Stimulated activated CD8-positive, alpha-beta memory T cell treated with anti-CD3 and anti-CD28 coated beads, Interleukin-15, amount 100 ng/mL, for 1 hour (primary cell): ENCODE measurements at regions not wholly inside any gene's neighbourhood (a gene's known extent, or its start where the extent isn't known, plus 50 kb on each side); places are given as distances from the start of the nearest gene placed in this dataset.

Source experiments
- DNase-seq: peaks from one replicate; pipeline ENCODE4 v3.0.0-alpha.2; 2020; ENCODE audit warnings: low read depth

GRCh38 chr3:67289626-67290025 lies 291.5 kb downstream of the KBTBD8 start:
- no peak for DNase-seq

- DNase-seq: no peak
Observed at GRCh38 chr3:67290438-67290837, 292.3 kb downstream of the KBTBD8 start.

DNA sequence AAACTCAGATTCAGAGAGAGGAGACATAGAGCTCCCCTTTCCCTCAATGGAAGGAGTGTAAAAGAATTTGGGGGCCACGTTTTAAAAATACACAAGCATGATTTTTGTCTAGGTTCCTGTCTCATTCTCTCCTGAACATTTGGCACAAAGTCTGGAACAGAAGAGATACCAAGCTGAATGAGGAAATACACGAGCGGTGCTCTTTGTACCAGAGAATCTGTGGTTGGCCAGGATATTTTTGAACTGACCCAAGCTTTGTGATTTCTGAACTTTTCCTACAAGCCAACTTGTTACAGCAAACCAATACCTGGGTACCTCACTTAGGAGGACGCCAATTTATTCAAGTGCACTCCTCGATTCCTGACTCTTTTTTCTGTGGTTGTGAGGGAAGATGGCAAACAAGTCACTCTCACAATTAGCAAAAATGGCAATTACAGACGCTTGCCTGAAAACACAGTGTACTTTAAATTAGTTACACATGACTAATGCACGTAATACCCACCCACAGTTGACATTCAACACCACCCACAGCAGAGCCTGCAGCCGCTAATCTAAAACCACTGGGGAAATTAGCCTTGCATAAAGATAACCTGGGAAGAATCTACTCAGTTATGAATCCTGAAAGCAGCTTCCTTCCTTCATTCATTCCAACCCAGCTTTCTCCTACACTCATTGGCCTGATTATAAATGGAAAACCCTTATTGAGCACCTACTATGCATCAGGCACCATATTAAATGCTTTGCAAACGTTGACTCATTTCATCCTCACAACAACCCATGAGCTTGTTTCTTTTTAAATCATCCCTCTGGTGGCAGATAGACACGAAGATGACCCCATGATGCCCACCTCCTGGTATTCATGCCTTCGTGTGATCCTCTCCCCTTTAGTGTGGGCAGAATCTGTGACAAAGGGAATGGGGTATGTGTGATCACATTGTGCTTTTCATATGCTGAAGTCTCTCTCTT lies 293.5 kb downstream of the KBTBD8 start:
- no peak for DNase-seq

GRCh38 chr3:67292356-67293121 lies 294.4 kb downstream of the KBTBD8 start:
- DNase-seq: no peak

- no peak for DNase-seq
Observed at GRCh38 chr3:67294341-67294740, 296.2 kb downstream of the KBTBD8 start.

DNA sequence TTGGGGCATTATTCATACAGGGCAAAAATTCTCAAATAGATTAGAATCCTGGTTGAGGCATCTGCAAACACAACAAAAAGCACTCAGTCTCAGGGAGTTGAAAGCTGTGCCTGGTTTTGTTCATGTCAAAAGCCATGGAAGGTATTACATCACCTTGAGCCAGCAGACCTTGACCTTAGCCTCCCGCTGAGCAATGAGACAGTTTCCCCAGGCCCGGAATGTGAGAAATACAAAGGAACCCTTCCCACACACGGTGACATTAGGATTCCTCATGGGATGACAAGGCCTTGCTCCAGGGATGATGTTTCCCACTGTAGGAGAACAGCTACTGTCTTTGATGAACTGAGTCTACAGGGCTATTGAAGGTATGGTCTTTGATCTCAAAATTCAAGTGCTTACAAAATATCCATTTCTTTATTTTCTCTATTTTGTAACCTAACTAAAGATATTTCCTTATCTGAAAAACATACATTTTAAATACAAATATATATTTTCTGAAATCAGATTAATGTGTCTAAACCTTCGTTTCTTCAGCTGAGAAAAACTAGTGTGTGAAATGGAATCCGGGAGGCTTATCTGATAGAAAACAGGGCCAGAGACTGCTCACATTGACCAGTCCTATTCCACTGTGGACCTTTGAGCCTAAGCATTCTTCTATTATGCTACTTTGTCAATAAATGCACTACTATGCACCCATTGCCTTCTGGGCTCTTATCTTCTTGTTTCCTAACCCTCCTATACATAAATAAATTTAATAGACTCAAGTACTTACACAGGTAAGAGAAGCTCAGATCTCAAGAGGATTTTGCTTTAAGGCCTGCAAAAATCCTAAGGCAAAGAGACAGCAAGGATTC lies 298.2 kb downstream of the KBTBD8 start:
- DNase-seq: no peak

- no peak for DNase-seq
Observed at GRCh38 chr3:67297715-67298475, 299.8 kb downstream of the KBTBD8 start.

DNA sequence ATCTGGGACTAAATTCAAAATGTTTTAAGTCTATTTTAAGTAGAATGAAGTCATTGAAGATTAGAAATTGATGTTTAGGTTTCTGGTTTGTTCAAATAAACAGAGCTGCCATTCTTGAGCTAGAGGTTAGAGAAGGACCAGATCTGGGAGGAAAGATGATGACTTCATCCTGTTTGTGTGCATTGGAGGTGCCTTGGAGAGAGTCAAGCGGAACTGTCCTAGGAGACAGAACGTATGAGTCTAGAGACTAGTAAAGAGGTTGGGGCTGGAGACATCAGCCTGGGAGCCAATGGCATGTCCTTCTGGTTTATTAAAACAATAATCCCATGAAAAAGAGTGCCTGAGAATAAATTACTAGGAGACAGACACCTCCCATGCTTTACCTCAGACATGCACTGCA lies 303.4 kb downstream of the KBTBD8 start:
- DNase-seq: no peak

DNA sequence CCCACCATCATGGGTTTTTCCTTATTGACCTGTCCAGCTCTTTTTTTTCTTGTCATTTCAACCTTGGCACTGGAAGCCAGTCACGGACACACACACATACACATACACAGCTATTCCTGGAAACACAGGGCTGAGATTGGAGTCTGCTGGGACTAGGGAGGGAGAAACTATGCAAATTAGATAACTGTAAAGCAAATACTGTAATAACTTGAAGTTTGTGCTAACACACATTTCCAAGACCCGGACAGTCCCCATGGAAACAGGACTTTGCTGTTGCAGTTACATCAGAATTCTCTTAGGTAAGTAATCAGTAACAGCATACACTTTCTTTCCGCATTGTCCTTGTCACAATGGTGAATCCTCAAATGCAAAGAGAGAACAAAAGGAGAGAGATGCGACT lies 304.4 kb downstream of the KBTBD8 start:
- DNase-seq: no peak

DNA sequence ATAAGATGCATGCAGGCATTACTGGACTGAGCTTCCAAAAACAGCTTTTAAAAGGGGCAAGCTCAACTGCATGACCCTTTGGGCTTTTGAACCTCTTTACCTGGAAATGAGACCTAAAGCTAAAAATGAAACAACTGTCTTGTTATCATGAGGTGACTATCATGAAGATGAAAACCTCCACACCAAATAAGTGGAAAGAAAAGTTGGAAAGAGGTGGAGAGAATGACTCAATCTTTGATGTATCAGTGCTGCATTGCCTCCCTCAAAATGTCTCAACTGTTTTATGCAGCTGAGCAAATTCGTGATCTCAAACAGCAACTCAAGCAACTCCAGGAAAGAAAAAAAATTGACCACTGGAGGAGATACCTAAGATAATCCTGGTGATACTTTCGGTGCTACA lies 307.1 kb downstream of the KBTBD8 start:
- DNase-seq: no peak

DNA sequence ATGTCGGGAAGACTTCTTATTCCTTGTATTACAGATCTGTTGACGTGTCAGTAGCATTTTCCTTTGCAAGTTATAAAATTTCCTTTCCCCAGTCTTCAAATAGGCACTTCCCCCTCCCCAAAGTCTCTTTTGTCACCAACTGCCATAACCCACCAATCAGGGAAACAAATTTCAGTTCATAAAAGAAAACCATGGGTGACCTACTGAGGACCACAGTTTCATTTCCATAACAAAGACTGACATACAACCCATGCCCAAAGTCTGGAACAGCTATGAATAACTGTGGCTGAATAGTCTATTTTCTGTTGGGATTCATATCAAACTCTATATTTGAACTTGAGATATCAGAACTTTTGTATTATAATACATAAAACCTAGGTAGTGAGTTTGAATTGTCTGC lies 307.8 kb downstream of the KBTBD8 start:
- no peak for DNase-seq

DNA sequence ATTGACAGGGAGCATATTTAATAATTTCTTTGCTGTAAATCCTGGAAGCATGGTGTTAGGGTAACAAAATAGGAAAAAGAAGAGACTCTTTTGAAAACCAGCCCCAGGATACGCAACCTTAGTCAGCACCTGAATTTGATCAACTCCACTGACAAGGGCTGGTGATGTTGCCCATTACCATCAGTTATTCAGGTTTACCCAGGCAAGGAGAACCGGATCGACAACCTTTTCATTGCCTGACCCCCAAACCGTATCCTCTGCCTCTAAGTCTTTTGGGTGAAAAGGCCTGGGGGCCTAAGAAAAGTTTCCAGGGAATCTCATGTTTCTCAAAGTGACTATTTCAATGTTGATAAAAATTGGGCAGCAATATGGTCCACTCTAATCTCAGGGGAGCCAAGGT lies 313.3 kb downstream of the KBTBD8 start:
- no peak for DNase-seq

DNA sequence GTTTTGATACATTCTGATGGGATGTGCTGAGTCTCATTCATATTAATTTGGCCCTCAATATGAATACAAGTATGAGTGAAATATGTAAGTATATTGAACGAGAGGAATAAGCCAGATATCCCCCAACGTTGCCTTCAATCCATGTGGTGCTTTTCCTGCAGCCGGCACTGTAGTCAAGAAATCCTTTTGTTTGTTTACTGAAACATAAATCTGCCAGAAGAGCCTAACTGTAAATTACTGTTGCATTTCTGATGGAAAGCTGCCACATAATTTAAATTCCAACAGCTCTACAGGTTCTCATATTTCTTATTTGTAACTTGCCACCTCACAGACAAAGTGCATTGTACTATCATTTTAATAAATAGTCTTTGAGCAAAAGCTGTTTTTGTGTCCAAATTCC lies 314.0 kb downstream of the KBTBD8 start:
- no peak for DNase-seq

DNA sequence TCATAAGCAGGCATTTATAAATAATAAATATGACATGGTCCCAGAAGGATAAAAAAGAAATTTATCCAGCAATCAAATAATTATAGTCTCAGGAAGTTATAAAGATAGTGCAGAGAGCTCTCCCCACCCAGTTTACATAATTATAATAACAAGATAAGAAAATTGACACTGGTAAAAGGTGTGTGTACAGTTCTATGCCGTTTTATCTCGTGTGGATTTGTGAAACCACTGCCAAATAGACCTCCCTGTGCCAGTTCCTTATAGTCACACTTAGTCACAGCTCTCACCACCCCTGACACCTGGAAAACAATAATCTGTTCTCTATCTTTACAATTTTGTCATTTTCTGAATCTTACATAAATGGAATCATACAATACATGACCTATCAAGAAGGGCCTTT lies 320.1 kb downstream of the KBTBD8 start:
- no peak for DNase-seq

GRCh38 chr3:67324554-67324953 lies 326.4 kb downstream of the KBTBD8 start:
- DNase-seq: no peak
